NCI-H82 treated with DMSO at 0.1 percent for 48 hours (cell line): ENCODE measurements at regions not wholly inside any gene's neighbourhood (a gene's known extent, or its start where the extent isn't known, plus 50 kb on each side); places are given as distances from the start of the nearest gene placed in this dataset.

Experiments
- DNase-seq: peaks from one replicate; lab custom pipeline; 2025; ENCODE audit not compliant: unreplicated experiment; lab: John Stamatoyannopoulos, UW

- DNase-seq: no peak
These were observed 130.6 kb downstream of the SMAD6 start for GRCh38 chr15:66832664-66833063.

- no peak for DNase-seq
These were observed 131.3 kb downstream of the SMAD6 start for GRCh38 chr15:66833371-66833770.

GRCh38 chr15:66833803-66834202, 131.8 kb downstream of the SMAD6 start:
- DNase-seq: no peak

- no peak for DNase-seq
These were observed 133.1 kb downstream of the SMAD6 start for GRCh38 chr15:66834881-66835878.

- no peak for DNase-seq
These were observed 134.4 kb downstream of the SMAD6 start for GRCh38 chr15:66836231-66837030.

- DNase-seq: no peak
These were observed 136.2 kb downstream of the SMAD6 start for GRCh38 chr15:66838202-66838601.

GRCh38 chr15:66838671-66839239, 136.7 kb downstream of the SMAD6 start:
- no peak for DNase-seq

GRCh38 chr15:66839506-66840112, 137.6 kb downstream of the SMAD6 start:
- DNase-seq: no peak

GRCh38 chr15:66840615-66841390, 138.8 kb downstream of the SMAD6 start:
- no peak for DNase-seq

- no peak for DNase-seq
These were observed 140.1 kb downstream of the SMAD6 start for GRCh38 chr15:66841953-66842681.

GRCh38 chr15:66842710-66843441, 140.8 kb downstream of the SMAD6 start:
- no peak for DNase-seq

- no peak for DNase-seq
These were observed 141.5 kb downstream of the SMAD6 start for GRCh38 chr15:66843581-66843980.

GRCh38 chr15:66844041-66844746, 142.2 kb downstream of the SMAD6 start:
- DNase-seq: no peak

GRCh38 chr15:66844747-66845145, 142.7 kb downstream of the SMAD6 start:
- DNase-seq: no peak

- DNase-seq: no peak
These were observed 143.3 kb downstream of the SMAD6 start for GRCh38 chr15:66845266-66845785.

- no peak for DNase-seq
These were observed 144.0 kb downstream of the SMAD6 start for GRCh38 chr15:66846031-66846430.

- DNase-seq: no peak
These were observed 144.8 kb downstream of the SMAD6 start for GRCh38 chr15:66846811-66847210.

- DNase-seq: no peak
These were observed 145.5 kb downstream of the SMAD6 start for GRCh38 chr15:66847565-66847991.
